ENCODE measurements at regions not wholly inside any gene's neighbourhood (a gene's known extent, or its start where the extent isn't known, plus 50 kb on each side); places are given as distances from the start of the nearest gene placed in this dataset.

- peak; percentile 23 for DNase-seq
These were observed 519.5 kb downstream of the BCOR start for GRCh38 chrX:39577985-39578869.

- no peak for DNase-seq
These were observed 517.7 kb downstream of the BCOR start for GRCh38 chrX:39580043-39580442.

- no peak for DNase-seq
These were observed 516.3 kb downstream of the BCOR start for GRCh38 chrX:39581411-39581810.

GRCh38 chrX:39582091-39582490 is 515.7 kb downstream of the BCOR start:
- DNase-seq = no peak

GRCh38 chrX:39582976-39583375 is 514.8 kb downstream of the BCOR start:
- DNase-seq = no peak

- no peak for DNase-seq
These were observed 511.9 kb downstream of the BCOR start for GRCh38 chrX:39585808-39586207.

GRCh38 chrX:39586359-39586758 is 511.4 kb downstream of the BCOR start:
- DNase-seq = no peak

- no peak for DNase-seq
These were observed 506.7 kb downstream of the BCOR start for GRCh38 chrX:39591099-39591498.

GRCh38 chrX:39592776-39593175 is 505.0 kb downstream of the BCOR start:
- DNase-seq = no peak

GRCh38 chrX:39595977-39596376 is 501.8 kb downstream of the BCOR start:
- no peak for DNase-seq

GRCh38 chrX:39596437-39596836 is 501.3 kb downstream of the BCOR start:
- no peak for DNase-seq

- DNase-seq = no peak
These were observed 498.4 kb downstream of the BCOR start for GRCh38 chrX:39599339-39599738.

GRCh38 chrX:39600222-39600621 is 497.5 kb downstream of the BCOR start:
- no peak for DNase-seq

GRCh38 chrX:39601231-39602177 is 496.3 kb downstream of the BCOR start:
- DNase-seq = peak; percentile 98

GRCh38 chrX:39602195-39602594 is 495.6 kb downstream of the BCOR start:
- peak; percentile 72 for DNase-seq

- DNase-seq = no peak
These were observed 494.5 kb downstream of the BCOR start for GRCh38 chrX:39603230-39603629.

- DNase-seq = no peak
These were observed 492.6 kb downstream of the BCOR start for GRCh38 chrX:39605183-39605582.

GRCh38 chrX:39605866-39606265 is 491.9 kb downstream of the BCOR start:
- DNase-seq = no peak

- DNase-seq = no peak
These were observed 487.8 kb downstream of the BCOR start for GRCh38 chrX:39609941-39610340.

- DNase-seq = no peak
These were observed 486.3 kb downstream of the BCOR start for GRCh38 chrX:39611468-39611867.

GRCh38 chrX:39613482-39613995 is 484.2 kb downstream of the BCOR start:
- DNase-seq = peak; percentile 82

GRCh38 chrX:39613997-39614679 is 483.6 kb downstream of the BCOR start:
- DNase-seq = peak; percentile 31

- DNase-seq = no peak
These were observed 483.1 kb downstream of the BCOR start for GRCh38 chrX:39614680-39614998.

Data from NCI-H82 (cell line).